ENCODE measurements at regions not wholly inside any gene's neighbourhood (a gene's known extent, or its start where the extent isn't known, plus 50 kb on each side); places are given as distances from the start of the nearest gene placed in this dataset.
"Not testable (repeated sequence)": the region's sequence is repeated elsewhere in the genome, so short reads cannot be mapped to it uniquely, and the experiment has no call there.

DNA sequence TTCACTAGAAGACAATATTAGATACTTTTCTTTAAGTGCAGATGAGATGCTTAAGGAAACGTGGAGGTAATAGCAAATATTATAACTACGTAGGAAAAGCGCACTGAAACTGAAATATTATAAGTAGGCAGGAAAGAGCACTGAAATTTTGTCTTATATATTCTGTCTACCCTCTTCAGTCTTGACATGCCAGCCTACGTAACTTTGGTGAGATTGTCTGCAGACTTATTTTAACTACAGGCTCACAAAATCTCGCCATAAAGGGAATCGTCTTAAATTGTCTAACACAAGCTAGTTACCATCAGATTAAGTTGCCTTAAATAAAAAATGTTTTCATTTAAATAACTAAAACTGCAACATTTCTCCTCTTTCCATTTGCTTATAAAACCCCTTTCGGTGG is 280.1 kb upstream of the PTER start:
- Histone ChIP-seq H3K27ac (no peak overlapping the region), H3K4me3 (no peak overlapping the region)
- TF ChIP-seq Cebpa-rat (IDR thresholded peaks at IDR 0.05): no peak

GRCh38 chr10:16165067-16165466 is 271.7 kb upstream of the PTER start:
- not testable (repeated sequence) for H3K9ac ChIP-seq, H3K36me3 ChIP-seq, H3K27me3 ChIP-seq, H3K27ac ChIP-seq, H3K4me1 ChIP-seq, H4K20me1 ChIP-seq, H3K4me2 ChIP-seq, H3K4me3 ChIP-seq
- H3K9me3 ChIP-seq (replicated peaks in 1 of 11): peaks cover 31 to 53% (median 44%) of the 10 kb centered on the region in 11 experiments

More for the DNA sequence above, 280.1 kb upstream of the PTER start:
- Histone ChIP-seq H3K9me3 (replicated peaks in 1 of 11) (peaks cover 0 to 2% (median 0%) of the 10 kb centered on the region in 11 experiments; a peak in 1 of 22 replicates), H3K27me3 (no peaks in the 10 kb centered on the region), H3K9ac (no peak overlapping the region), H4K20me1 (no peaks in the 10 kb centered on the region; a peak in 1 of 22 replicates), H3K4me1 (no peaks in the 10 kb centered on the region), H3K36me3 (no peaks in the 10 kb centered on the region), H3K4me2 (no peak overlapping the region)

GRCh38 chr10:16182144-16182543 is 254.7 kb upstream of the PTER start:
- no peak overlapping the region for H3K4me3 ChIP-seq
- no peaks in the 10 kb centered on the region for H4K20me1 ChIP-seq
- H3K36me3 ChIP-seq: no peaks in the 10 kb centered on the region
- H3K27ac ChIP-seq: no peak overlapping the region
- H3K4me1 ChIP-seq: no peaks in the 10 kb centered on the region
- TF ChIP-seq Cebpa-rat (IDR thresholded peaks at IDR 0.05): no peak
- no peak overlapping the region for H3K4me2 ChIP-seq
- H3K9ac ChIP-seq: no peak overlapping the region
- peaks cover 0 to 12% (median 0%) of the 10 kb centered on the region in 11 experiments; a peak in 2 of 22 replicates for H3K9me3 ChIP-seq (replicated peaks in 1 of 11)
- H3K27me3 ChIP-seq: peaks cover 0 to 54% (median 0%) of the 10 kb centered on the region in 11 experiments; a peak in 7 of 22 replicates

DNA sequence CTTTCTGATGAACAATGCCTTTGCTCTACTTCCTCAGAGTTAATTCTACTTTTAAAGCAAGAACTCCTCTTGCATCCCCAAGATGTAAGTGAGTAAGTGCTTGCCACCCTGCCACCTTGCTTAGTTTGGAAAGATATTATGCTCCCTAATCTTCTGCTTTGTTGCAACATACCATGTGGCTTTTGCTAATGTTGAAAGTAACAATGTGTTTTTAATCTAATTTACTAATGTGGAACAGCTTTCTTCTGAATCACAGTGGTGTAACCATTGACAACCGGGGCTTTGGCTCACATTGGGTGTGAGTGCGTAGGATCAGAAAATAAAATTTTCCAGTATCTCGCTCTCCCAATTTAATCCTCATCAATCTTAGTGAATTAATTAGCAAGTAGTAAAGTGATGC is 254.1 kb upstream of the PTER start:
- no peaks in the 10 kb centered on the region for H3K4me1 ChIP-seq
- H3K9me3 ChIP-seq (replicated peaks in 1 of 11): peaks cover 0 to 10% (median 0%) of the 10 kb centered on the region in 11 experiments; a peak in 1 of 22 replicates
- H3K4me3 ChIP-seq: no peak overlapping the region
- H3K27me3 ChIP-seq: peaks cover 0 to 59% (median 3%) of the 10 kb centered on the region in 11 experiments; a peak in 9 of 22 replicates
- no peaks in the 10 kb centered on the region for H4K20me1 ChIP-seq
- H3K27ac ChIP-seq: no peak overlapping the region
- H3K36me3 ChIP-seq: no peaks in the 10 kb centered on the region
- H3K4me2 ChIP-seq: no peak overlapping the region
- H3K9ac ChIP-seq: no peak overlapping the region
- TF ChIP-seq Cebpa-rat (IDR thresholded peaks at IDR 0.05): no peak

DNA sequence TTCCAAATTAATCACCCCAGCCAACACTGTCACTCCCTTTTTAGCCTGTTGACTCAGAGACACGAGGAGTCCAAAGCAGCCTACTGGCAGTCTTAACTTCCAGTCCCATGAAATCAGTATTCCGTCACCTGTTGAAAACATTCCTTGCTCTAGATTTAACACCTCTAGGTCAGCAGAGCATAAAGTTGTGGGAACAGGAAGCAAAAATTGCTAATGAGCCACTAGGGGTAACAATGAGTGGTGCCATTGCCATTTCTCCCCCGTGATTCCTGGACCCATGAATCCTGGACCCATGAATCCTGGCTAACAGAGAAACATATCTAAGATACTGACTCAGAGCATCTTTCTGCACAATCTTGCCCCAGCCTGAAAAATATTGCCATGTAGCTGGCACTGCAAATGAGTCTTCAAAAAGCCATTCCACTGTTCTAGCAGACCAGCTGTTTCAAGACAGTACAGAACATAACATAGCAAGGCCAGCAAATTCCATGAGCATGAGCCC is 252.7 kb upstream of the PTER start:
- Histone ChIP-seq H4K20me1 (no peaks in the 10 kb centered on the region), H3K9ac (no peak overlapping the region), H3K27ac (no peak overlapping the region), H3K4me2 (no peak overlapping the region), H3K9me3 (replicated peaks in 1 of 11) (peaks cover 0 to 10% (median 0%) of the 10 kb centered on the region in 11 experiments; a peak in 1 of 22 replicates), H3K27me3 (peaks cover 0 to 73% (median 9%) of the 10 kb centered on the region in 11 experiments; a peak in 9 of 22 replicates), H3K4me1 (peaks cover 0 to 8% (median 2%) of the 10 kb centered on the region in 10 experiments; a peak in 14 of 20 replicates), H3K4me3 (no peak overlapping the region), H3K36me3 (no peaks in the 10 kb centered on the region)
- TF ChIP-seq Cebpa-rat (IDR thresholded peaks at IDR 0.05): no peak

- H3K9ac ChIP-seq: no peak overlapping the region
- H4K20me1 ChIP-seq: no peaks in the 10 kb centered on the region
- H3K36me3 ChIP-seq: no peaks in the 10 kb centered on the region
- no peak for TF ChIP-seq Cebpa-rat (IDR thresholded peaks at IDR 0.05)
- H3K4me2 ChIP-seq: no peak overlapping the region
- H3K27ac ChIP-seq: no peak overlapping the region
- H3K4me1 ChIP-seq: peaks cover 0 to 16% (median 9%) of the 10 kb centered on the region in 10 experiments; a peak in 14 of 20 replicates
- H3K4me3 ChIP-seq: no peak overlapping the region
- H3K27me3 ChIP-seq: peaks cover 0 to 80% (median 12%) of the 10 kb centered on the region in 11 experiments; a peak in 13 of 22 replicates
- H3K9me3 ChIP-seq (replicated peaks in 1 of 11): peaks cover 0 to 14% (median 0%) of the 10 kb centered on the region in 11 experiments; a peak in 4 of 22 replicates
Observed at GRCh38 chr10:16184906-16185305, 251.9 kb upstream of the PTER start.

- Histone ChIP-seq H3K4me2 (no peak overlapping the region), H3K27me3 (peaks cover 0 to 92% (median 28%) of the 10 kb centered on the region in 11 experiments; a peak in 13 of 22 replicates), H3K27ac (no peak overlapping the region), H3K9ac (no peak overlapping the region), H3K36me3 (no peaks in the 10 kb centered on the region), H3K9me3 (replicated peaks in 1 of 11) (peaks cover 0 to 31% (median 0%) of the 10 kb centered on the region in 11 experiments; a peak in 7 of 22 replicates), H4K20me1 (no peaks in the 10 kb centered on the region), H3K4me3 (no peak overlapping the region), H3K4me1 (peaks cover 0 to 23% (median 11%) of the 10 kb centered on the region in 10 experiments; a peak in 14 of 20 replicates)
- TF ChIP-seq Cebpa-rat (IDR thresholded peaks at IDR 0.05): no peak
Observed at GRCh38 chr10:16186564-16186963, 250.2 kb upstream of the PTER start.

GRCh38 chr10:16187161-16187560 is 249.6 kb upstream of the PTER start:
- TF ChIP-seq Cebpa-rat (IDR thresholded peaks at IDR 0.05): no peak
- Histone ChIP-seq H3K4me1 (peaks cover 0 to 23% (median 11%) of the 10 kb centered on the region in 10 experiments; a peak in 14 of 20 replicates), H3K4me2 (no peak overlapping the region), H3K9ac (no peak overlapping the region), H4K20me1 (no peaks in the 10 kb centered on the region), H3K27me3 (peaks cover 0 to 96% (median 29%) of the 10 kb centered on the region in 11 experiments; a peak in 15 of 22 replicates), H3K9me3 (replicated peaks in 1 of 11) (peaks cover 0 to 32% (median under 1%) of the 10 kb centered on the region in 11 experiments; a peak in 8 of 22 replicates), H3K36me3 (no peaks in the 10 kb centered on the region), H3K4me3 (no peak overlapping the region), H3K27ac (no peak overlapping the region)

DNA sequence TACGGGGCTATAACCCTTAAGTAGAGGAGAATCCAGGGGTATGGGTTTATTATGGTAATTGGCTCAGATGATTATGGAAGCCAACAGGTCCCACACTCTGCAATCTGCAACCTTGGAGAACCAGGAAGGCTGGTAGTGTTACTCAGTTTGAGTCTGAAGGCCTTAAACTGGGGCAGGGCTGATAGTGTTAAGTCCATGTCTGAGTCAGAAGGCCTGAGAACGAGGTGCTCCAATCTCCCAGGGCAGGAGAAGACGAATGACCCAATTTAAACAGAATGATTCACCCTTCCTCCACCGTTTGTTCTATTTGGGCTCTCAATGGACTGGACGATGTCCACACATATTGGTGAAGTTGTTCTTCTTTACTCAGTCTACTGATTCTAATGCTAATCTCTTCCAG is 244.5 kb upstream of the PTER start:
- peaks cover 25 to 98% (median 69%) of the 10 kb centered on the region in 11 experiments; a peak in 21 of 22 replicates for H3K27me3 ChIP-seq
- peaks cover 14 to 44% (median 29%) of the 10 kb centered on the region in 10 experiments for H3K4me1 ChIP-seq
- H4K20me1 ChIP-seq: no peaks in the 10 kb centered on the region
- H3K4me3 ChIP-seq: no peak overlapping the region
- no peak overlapping the region for H3K27ac ChIP-seq
- no peak for TF ChIP-seq Cebpa-rat (IDR thresholded peaks at IDR 0.05)
- H3K9ac ChIP-seq: no peak overlapping the region
- H3K9me3 ChIP-seq (replicated peaks in 1 of 11): peaks cover 8 to 50% (median 17%) of the 10 kb centered on the region in 11 experiments; a peak in 19 of 22 replicates
- H3K36me3 ChIP-seq: peaks cover 0 to 5% (median 0%) of the 10 kb centered on the region in 11 experiments; a peak in 1 of 22 replicates
- no peak overlapping the region for H3K4me2 ChIP-seq

Measured in BLaER1 treated with 17β-estradiol and CSF1 and Interleukin-3, amounts not matched to agents 10 nM and 100 nM (cell line).